ENCODE measurements at regions not wholly inside any gene's neighbourhood (a gene's known extent, or its start where the extent isn't known, plus 50 kb on each side); places are given as distances from the start of the nearest gene placed in this dataset.

DNA sequence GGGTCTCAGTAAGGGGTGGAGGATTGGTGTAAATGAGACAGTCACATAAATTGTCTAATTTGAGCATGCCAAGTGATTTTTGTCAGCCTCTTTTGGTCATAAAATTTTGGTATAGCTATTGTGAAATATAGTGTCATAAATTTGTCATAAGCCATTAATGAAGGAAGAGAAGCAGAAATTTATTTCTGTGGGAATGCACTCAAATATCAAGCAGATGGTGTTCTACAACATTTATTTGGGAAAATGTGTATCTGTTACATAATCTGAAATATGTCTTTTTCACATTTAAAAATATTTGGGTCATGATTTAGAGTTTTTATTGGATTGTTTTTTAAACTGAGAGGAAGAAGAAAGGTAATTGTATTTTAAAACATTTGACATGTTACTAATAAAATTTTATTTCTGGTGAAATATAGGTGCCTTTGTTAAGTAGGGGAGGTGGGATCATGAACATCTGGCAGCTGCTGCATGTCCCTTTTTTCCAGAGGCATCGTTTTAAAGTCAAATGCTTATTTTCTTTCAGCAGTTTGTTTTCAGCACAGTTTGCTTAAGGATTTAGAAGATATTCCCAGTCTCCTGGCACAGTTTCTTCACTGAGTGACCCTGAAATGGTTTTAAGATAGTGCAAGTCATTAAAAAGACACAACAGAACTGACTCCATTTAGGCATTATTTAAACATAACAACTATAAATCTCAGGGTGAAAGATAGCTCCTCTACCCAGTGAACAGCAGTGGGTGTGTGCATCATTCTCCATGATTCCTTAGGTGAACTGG, 371.7 kb downstream of the SNAPC1 start:
- peaks cover 39 to 70% of the 10 kb centered on the region in 2 donors for H3K27me3 Mint-ChIP-seq (ENCODE audit: low read depth in 2 of 2)
- intact Hi-C loops (cut with micrococcal nuclease), result no loop called here
- H3K4me1 Mint-ChIP-seq, result no peaks in the 10 kb centered on the region
- no peaks in the 10 kb centered on the region for H3K4me1 ChIP-seq (ENCODE audit: control insufficient read depth, insufficient read depth, low read length)
- ATAC-seq (no peak), DNase-seq (no peak)
- no peaks in the 10 kb centered on the region for H3K36me3 ChIP-seq (ENCODE audit: control insufficient read depth, insufficient read depth, low read length)
- peaks cover 9% of the 10 kb centered on the region for H3K27me3 ChIP-seq (ENCODE audit: control insufficient read depth, insufficient read depth, low read length)
- TF ChIP-seq, protein P1, sequence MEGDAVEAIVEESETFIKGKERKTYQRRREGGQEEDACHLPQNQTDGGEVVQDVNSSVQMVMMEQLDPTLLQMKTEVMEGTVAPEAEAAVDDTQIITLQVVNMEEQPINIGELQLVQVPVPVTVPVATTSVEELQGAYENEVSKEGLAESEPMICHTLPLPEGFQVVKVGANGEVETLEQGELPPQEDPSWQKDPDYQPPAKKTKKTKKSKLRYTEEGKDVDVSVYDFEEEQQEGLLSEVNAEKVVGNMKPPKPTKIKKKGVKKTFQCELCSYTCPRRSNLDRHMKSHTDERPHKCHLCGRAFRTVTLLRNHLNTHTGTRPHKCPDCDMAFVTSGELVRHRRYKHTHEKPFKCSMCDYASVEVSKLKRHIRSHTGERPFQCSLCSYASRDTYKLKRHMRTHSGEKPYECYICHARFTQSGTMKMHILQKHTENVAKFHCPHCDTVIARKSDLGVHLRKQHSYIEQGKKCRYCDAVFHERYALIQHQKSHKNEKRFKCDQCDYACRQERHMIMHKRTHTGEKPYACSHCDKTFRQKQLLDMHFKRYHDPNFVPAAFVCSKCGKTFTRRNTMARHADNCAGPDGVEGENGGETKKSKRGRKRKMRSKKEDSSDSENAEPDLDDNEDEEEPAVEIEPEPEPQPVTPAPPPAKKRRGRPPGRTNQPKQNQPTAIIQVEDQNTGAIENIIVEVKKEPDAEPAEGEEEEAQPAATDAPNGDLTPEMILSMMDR (IDR thresholded peaks at IDR 0.05), result no peak
- no peaks in the 10 kb centered on the region for H3K36me3 Mint-ChIP-seq
- no peaks in the 10 kb centered on the region for H3K9me3 Mint-ChIP-seq
- no peak overlapping the region for H3K27ac ChIP-seq (ENCODE audit: low read length)
- no peak overlapping the region for H3K4me3 ChIP-seq (ENCODE audit: low read length)
- H3K4me3 Mint-ChIP-seq, result no peak overlapping the region
- H3K9me3 ChIP-seq (ENCODE audit: control insufficient read depth, insufficient read depth, low read length), result no peaks in the 10 kb centered on the region
- no peak overlapping the region for H3K27ac Mint-ChIP-seq
- WGBS (ENCODE audit: insufficient coverage), result 81% methylated on average over 1 of the region's 1 CpG

DNA sequence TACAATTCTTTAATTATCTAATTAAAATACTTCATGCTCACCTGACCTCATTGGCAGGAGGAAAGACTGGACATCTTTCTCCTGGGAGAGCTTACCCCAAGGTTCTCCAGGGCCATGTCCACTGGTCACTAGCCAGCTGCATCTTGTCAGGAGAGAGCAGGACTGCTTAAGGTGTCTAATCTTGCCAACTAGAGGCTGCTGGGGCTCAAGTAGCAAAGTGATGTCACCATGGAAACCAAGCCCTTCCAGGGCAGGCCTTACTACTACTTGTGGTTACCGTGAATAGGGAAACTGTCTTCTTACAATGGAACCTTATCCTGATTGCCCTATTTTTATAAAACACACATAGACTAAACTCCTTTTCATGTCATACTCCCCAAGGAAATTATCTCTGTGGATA, 376.4 kb downstream of the SNAPC1 start:
- no peak for DNase-seq
- TF ChIP-seq, protein P1 (IDR thresholded peaks at IDR 0.05), result no peak
- Mint-ChIP-seq H3K9me3 (no peaks in the 10 kb centered on the region), H3K27me3 (ENCODE audit: low read depth in 2 of 2) (peaks cover 40 to 61% of the 10 kb centered on the region in 2 donors), H3K4me3 (no peak overlapping the region), H3K27ac (no peak overlapping the region), H3K36me3 (no peaks in the 10 kb centered on the region), H3K4me1 (no peaks in the 10 kb centered on the region)
- no peak overlapping the region for H3K4me3 ChIP-seq (ENCODE audit: low read length)
- intact Hi-C loops (cut with micrococcal nuclease), result no loop called here
- no peaks in the 10 kb centered on the region for H3K36me3 ChIP-seq (ENCODE audit: control insufficient read depth, insufficient read depth, low read length)
- WGBS (ENCODE audit: insufficient coverage), result 60% methylated on average over 1 of the region's 1 CpG
- no peaks in the 10 kb centered on the region for H3K9me3 ChIP-seq (ENCODE audit: control insufficient read depth, insufficient read depth, low read length)
- no peak for ATAC-seq
- peaks cover 4% of the 10 kb centered on the region for H3K27me3 ChIP-seq (ENCODE audit: control insufficient read depth, insufficient read depth, low read length)
- no peak overlapping the region for H3K27ac ChIP-seq (ENCODE audit: low read length)
- H3K4me1 ChIP-seq (ENCODE audit: control insufficient read depth, insufficient read depth, low read length), result no peaks in the 10 kb centered on the region

DNA sequence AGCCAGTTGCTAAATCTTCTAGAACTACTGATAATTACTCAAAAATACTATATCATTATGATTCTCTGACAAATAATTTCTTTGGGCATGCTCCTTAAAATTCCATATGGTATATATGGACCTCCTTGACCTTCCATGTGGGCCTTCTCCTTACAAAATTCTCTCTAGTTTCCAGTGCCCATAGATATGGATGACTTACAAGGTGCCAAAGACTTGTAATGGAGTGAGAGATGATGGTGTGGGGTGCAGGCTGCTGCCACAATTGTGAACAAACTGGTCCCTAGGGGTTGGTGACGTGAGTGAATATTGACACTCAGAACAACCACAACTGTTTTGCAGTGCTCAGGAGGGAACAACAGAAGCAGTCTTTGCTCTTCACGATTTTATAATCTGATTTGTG, 378.9 kb downstream of the SNAPC1 start:
- H3K4me1 Mint-ChIP-seq, result no peaks in the 10 kb centered on the region
- no peaks in the 10 kb centered on the region for H3K36me3 ChIP-seq (ENCODE audit: control insufficient read depth, insufficient read depth, low read length)
- H3K27me3 Mint-ChIP-seq (ENCODE audit: low read depth in 2 of 2), result peaks cover 42 to 60% of the 10 kb centered on the region in 2 donors
- peaks cover 1% of the 10 kb centered on the region for H3K36me3 Mint-ChIP-seq
- intact Hi-C loops (cut with micrococcal nuclease), result no loop called here
- no peaks in the 10 kb centered on the region for H3K9me3 ChIP-seq (ENCODE audit: control insufficient read depth, insufficient read depth, low read length)
- DNase-seq (no peak), ATAC-seq (no peak)
- peaks cover 7% of the 10 kb centered on the region for H3K27me3 ChIP-seq (ENCODE audit: control insufficient read depth, insufficient read depth, low read length)
- WGBS (ENCODE audit: insufficient coverage), result 90% methylated on average over 2 of the region's 2 CpGs
- no peak overlapping the region for H3K27ac Mint-ChIP-seq
- no peak overlapping the region for H3K4me3 Mint-ChIP-seq
- H3K27ac ChIP-seq (ENCODE audit: low read length), result no peak overlapping the region
- H3K9me3 Mint-ChIP-seq, result no peaks in the 10 kb centered on the region
- H3K4me1 ChIP-seq (ENCODE audit: control insufficient read depth, insufficient read depth, low read length), result no peaks in the 10 kb centered on the region
- TF ChIP-seq, protein P1 (IDR thresholded peaks at IDR 0.05), result no peak
- no peak overlapping the region for H3K4me3 ChIP-seq (ENCODE audit: low read length)

DNA sequence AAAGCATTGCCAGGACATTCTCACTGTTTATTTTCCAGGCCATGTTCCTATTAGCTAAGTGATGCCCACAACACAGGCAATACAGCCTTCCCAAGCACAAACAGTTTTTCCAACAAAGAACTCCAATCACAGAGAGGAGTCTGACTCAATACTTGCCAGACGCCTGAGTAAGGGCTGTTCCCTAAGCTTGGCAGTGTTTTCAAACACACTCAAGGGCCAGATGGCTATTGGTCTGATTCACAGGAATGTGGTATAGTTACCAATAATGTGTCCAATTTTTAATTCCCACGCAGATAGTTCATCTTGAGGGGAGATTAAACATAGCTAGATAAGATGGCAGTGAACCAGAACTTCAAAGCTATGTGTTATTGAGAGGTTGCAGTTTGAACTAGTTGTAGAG, 381.0 kb downstream of the SNAPC1 start:
- Histone ChIP-seq H3K27ac (ENCODE audit: low read length) (no peak overlapping the region), H3K27me3 (ENCODE audit: control insufficient read depth, insufficient read depth, low read length) (peaks cover 7% of the 10 kb centered on the region), H3K36me3 (ENCODE audit: control insufficient read depth, insufficient read depth, low read length) (no peaks in the 10 kb centered on the region), H3K9me3 (ENCODE audit: control insufficient read depth, insufficient read depth, low read length) (no peaks in the 10 kb centered on the region), H3K4me1 (ENCODE audit: control insufficient read depth, insufficient read depth, low read length) (no peaks in the 10 kb centered on the region), H3K4me3 (ENCODE audit: low read length) (no peak overlapping the region)
- TF ChIP-seq, protein P1 (IDR thresholded peaks at IDR 0.05), result no peak
- peaks cover 0 to 3% of the 10 kb centered on the region in 2 donors for H3K9me3 Mint-ChIP-seq
- no peak for ATAC-seq
- H3K4me3 Mint-ChIP-seq, result no peak overlapping the region
- 91% methylated on average over 2 of the region's 2 CpGs for WGBS (ENCODE audit: insufficient coverage)
- DNase-seq, result no peak
- peaks cover 16% of the 10 kb centered on the region for H3K36me3 Mint-ChIP-seq
- H3K27ac Mint-ChIP-seq, result no peak overlapping the region
- intact Hi-C loops (cut with micrococcal nuclease), result no loop called here
- peaks cover 40 to 72% of the 10 kb centered on the region in 2 donors for H3K27me3 Mint-ChIP-seq (ENCODE audit: low read depth in 2 of 2)
- no peaks in the 10 kb centered on the region for H3K4me1 Mint-ChIP-seq

All from natural killer cell (primary cell).